ENCODE measurements at regions not wholly inside any gene's neighbourhood (a gene's known extent, or its start where the extent isn't known, plus 50 kb on each side); places are given as distances from the start of the nearest gene placed in this dataset.

DNA sequence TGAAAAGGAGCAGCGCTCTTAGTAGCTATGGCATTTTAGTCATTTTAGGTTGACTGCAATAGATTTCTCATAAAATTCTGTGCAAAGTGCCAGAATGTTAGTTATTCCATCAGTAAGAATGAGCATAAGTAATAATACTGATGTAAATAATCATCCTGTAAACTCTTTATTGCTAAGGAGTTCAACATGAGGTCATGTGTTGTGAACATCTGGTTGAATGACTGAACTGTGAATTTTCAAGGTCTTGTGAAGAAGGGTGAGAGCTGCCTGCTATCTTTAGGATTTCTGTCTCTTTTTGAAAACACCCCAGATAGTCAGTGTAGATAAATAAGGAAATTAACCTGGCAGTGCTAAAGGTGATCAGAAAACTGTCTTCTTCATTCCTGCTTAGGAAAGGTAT lies 333.4 kb upstream of the TBC1D5 start:
- no peak for DNase-seq

- DNase-seq = no peak
Observed at GRCh38 chr3:18071833-18072232, 329.4 kb upstream of the TBC1D5 start.

GRCh38 chr3:18070944-18071343 lies 328.5 kb upstream of the TBC1D5 start:
- DNase-seq = no peak

DNA sequence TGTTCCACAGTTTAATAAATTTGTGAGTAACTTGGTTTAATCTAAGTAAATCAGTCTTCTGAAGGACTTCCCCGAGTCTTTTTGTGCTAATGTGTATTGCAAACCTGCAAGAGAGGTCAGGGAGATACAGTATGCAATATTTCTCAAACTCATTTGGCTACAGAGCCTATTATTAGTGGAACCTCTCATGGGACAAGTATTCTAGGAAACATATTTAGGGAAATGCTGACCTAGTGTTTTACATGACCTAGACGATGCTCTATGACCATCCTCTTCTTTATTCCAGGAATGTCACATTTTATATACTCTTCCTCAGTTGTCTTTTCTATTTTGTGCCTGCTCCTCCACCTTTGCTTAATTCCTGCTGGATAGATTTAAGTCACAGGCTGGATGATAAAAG lies 327.8 kb upstream of the TBC1D5 start:
- no peak for DNase-seq

DNA sequence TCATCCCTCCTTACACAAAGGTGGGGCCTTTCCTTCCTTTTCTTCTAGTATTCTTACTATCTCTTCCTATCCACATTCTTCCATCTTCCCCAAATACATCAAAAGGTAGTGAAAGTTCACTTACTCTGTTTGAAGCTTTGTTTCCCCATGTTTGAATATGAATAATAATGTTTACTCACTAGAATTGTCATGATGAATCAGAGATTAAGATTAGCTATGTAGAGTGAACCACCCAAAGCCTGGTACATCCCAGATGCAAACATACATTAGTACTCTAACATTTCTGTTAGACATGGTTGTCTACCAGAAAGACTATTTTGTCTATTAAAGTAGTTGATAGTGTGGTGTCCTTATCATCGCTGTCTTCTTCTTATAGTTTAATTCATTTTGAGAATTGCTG lies 327.1 kb upstream of the TBC1D5 start:
- DNase-seq = no peak

DNA sequence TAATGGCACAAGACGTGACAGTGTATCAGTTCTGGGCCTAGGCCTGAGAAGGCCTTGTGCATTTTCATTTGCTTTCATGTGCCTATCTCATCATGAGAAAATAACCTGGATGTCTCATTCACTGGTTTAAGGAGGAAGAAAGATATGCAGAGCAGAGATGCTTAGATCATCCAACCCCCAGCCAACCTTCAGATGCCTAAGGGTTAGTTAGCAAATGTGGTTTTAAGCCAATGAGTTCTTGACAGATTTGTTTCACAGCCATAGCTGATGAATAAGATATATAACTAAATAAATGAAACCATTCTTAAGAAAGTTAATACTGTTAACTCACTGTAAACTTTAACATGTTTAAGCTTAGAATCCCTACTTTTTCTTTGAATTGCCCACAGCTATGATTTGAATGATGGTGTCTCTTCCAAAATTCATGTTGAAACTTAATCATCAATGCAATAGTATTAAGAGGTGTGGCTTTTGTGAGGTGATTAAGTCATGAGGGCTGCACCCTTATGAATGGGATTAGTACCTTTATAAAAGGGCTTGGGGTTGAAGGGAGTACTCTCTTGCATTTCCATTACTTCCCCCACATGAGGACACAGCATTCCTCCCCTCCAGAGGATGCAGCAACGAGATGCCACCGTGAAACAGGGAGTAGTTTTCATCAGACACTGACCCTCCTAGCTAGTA lies 324.6 kb upstream of the TBC1D5 start:
- no peak for DNase-seq

DNA sequence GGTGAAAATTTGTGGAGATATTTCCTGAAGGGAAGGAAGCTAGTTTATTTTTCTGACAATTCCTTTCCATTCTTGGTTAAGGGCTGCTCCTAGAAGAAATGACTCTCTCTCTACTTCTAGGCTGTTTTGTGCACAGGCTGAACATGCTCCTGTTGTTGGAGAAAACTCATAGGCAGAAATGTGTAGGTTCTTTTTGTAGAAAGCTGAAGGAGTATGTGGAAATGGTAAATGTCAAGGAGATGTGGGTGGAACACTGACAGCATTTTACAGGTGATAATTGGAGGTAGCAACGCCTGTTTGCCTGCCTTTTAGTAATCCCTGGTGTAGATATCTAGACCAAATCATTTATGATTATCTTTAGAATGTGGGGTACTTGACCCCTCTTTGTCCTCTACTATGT lies 322.2 kb upstream of the TBC1D5 start:
- DNase-seq = no peak

- DNase-seq = no peak
Observed at GRCh38 chr3:18062657-18063025, 320.2 kb upstream of the TBC1D5 start.

- DNase-seq = no peak
Observed at GRCh38 chr3:18061737-18062656, 319.6 kb upstream of the TBC1D5 start.

DNA sequence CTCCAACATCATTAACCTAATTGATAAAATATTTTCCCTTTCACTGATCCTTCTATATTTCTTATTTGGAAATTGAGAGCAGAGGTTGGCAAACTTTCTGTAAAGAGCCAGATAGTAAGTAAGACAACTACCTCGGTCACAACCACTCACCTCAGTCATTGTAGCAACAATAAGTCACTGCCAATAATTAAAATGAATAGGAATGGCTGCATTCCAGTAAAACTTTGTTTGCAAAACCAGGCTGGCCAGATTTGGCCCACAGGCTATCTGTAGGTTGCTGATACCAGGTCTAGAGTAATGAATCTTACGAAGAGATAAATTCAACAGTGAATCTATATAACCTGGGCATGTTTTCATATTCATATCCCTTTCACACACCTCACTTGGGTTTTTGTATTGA lies 316.2 kb upstream of the TBC1D5 start:
- DNase-seq = no peak

GRCh38 chr3:18057471-18058091 lies 315.1 kb upstream of the TBC1D5 start:
- no peak for DNase-seq

- DNase-seq = no peak
Observed at GRCh38 chr3:18054625-18055024, 312.2 kb upstream of the TBC1D5 start.

- DNase-seq = no peak
Observed at GRCh38 chr3:18051306-18051705, 308.9 kb upstream of the TBC1D5 start.

GRCh38 chr3:18049096-18049495 lies 306.7 kb upstream of the TBC1D5 start:
- no peak for DNase-seq

DNA sequence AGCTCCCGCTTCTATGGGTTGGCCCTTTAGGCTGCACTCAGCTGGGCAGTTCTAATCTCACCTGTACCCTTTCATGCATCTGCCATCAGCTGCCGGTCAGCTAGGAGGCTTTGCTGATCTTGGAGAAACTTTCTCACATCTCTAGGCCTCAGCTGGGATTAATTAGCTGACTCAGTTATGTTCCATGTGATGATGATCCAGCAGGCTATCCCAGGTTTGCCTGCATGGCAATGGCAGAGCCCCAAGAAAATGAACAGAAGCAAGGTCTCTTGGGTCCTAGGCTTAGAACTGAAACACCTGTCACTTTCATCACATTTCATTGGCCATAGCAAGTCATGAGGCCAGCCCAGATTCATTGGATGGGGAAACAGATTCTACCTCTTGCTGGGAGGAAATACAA lies 304.6 kb upstream of the TBC1D5 start:
- DNase-seq = no peak

DNA sequence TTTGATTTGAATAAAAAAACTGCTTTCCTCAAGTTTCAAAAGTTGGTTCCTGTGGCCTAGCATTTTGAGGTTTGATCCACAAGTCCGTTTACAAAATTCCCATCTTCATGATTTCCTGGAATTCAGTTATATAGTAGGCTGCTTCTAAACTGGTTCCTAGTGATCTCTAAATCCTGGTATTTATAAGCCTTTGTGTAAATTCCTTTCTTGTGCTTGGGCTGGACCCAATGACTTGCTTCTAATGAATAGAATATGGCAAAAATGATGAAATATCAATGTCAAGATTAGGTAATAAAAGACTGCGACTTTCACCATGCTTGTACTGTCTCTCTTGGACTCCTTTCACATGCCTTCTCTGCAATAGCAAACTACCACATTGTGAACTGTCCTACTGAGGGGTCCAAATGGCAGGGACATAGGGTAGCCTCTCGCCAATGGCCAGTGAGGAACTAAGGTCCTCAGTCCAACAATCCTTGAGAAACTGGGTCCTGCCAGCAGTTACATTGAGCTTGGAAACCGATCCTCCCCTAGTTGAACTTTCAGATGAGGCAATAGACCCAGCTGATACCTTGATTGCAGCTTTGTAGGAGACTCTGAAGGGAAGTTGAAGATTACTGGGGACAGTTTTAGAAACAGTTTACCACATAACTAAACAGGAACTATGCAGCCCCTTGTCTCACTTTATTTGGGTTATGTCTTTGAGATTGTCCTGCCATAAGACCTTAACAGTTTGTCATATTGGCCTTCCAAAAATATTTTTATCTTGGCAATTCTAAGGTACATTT lies 303.9 kb upstream of the TBC1D5 start:
- peak; percentile 36 for DNase-seq

DNA sequence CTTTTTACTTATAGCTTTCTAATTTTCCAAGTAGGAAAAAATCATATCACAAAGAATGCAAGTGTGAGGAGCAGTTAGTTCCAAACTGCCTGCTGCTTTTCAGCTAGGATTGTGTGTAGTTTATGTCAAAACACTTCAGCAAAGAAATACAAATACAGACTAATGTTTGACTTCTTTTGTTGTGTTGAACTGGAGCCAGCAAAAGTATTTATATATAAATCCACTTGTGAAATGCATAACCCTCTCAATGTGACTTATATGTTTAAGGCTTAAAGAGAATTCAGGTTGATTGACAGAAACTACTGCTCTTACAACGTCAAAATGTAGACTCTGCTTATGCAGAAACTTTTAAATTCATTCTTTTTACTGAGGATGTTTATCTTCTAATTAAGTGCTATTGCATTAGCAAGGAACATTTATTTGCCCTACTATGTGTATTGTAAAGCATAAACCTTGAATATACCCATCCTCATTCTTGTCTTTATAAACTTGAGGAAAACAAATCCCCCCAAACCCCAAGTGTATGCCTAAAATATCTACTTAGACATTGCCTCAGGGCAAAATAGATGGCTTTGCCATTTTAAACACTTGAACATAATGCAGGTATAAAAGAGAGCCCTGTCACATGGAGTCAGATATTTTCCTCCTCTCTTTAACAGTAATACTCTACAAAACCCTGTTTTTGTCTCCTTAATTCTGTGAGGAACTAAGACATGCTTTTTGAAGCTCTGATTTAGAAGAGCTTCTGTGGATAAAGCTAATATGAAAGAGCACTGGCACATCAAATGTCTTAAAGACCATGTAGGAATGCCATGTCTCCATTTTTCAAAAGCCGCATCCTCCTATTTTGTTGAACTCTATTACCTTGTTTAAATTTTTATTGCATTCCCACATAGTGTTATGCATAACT lies 302.8 kb upstream of the TBC1D5 start:
- DNase-seq = no peak

- no peak for DNase-seq
Observed at GRCh38 chr3:18044191-18044590, 301.8 kb upstream of the TBC1D5 start.

- DNase-seq = peak; percentile 71
Observed at GRCh38 chr3:18036450-18036815, 294.0 kb upstream of the TBC1D5 start.

GRCh38 chr3:18035641-18036449 lies 293.4 kb upstream of the TBC1D5 start:
- no peak for DNase-seq

DNA sequence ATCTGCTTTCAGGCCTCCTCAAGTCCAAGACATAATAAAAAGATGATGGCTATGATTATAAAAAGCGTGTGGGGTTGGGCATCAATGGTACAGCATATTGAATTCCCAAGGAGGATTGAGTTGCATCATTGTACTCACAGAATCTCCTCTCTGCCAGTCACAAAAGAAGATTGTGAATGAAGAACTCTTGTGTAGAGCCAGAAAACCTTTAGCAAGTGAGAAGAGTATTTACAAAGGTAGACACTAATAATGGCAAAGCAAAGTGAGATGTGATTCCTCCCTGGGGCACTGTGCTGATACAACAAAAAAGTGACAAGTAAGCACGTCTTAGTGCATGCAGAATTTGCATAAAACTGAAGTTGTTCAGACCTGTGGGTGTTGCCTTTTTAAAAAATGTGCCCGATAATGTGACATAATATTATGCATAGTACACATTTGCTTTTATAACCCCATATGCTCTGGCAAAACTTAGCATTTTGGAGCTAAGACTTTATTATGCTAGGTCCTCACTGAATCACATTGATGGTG lies 291.2 kb upstream of the TBC1D5 start:
- DNase-seq = no peak

Data from inflammatory macrophage treated with lipopolysaccharide for 4 hours (primary cell).